NCI-H146 treated with DMSO at 0.1 percent for 48 hours (cell line): ENCODE measurements at regions not wholly inside any gene's neighbourhood (a gene's known extent, or its start where the extent isn't known, plus 50 kb on each side); places are given as distances from the start of the nearest gene placed in this dataset.

ENCODE experiments used
- DNase-seq: peaks from one replicate; lab custom pipeline; 2025; ENCODE audit not compliant: unreplicated experiment; lab: John Stamatoyannopoulos, UW

- no peak for DNase-seq
Observed at GRCh38 chr5:2141254-2142000, 258.7 kb upstream of the IRX4 start.

GRCh38 chr5:2140501-2141175, 257.9 kb upstream of the IRX4 start:
- no peak for DNase-seq

- no peak for DNase-seq
Observed at GRCh38 chr5:2139478-2139877, 256.8 kb upstream of the IRX4 start.

GRCh38 chr5:2138896-2139295, 256.2 kb upstream of the IRX4 start:
- no peak for DNase-seq

- DNase-seq = no peak
Observed at GRCh38 chr5:2137444-2138050, 254.8 kb upstream of the IRX4 start.

- DNase-seq = no peak
Observed at GRCh38 chr5:2136728-2137333, 254.1 kb upstream of the IRX4 start.

GRCh38 chr5:2135833-2136232, 253.1 kb upstream of the IRX4 start:
- no peak for DNase-seq

GRCh38 chr5:2135354-2135753, 252.6 kb upstream of the IRX4 start:
- DNase-seq = no peak

GRCh38 chr5:2134543-2135292, 252.0 kb upstream of the IRX4 start:
- DNase-seq = no peak

- no peak for DNase-seq
Observed at GRCh38 chr5:2133936-2134335, 251.2 kb upstream of the IRX4 start.

- no peak for DNase-seq
Observed at GRCh38 chr5:2133080-2133479, 250.4 kb upstream of the IRX4 start.

GRCh38 chr5:2132497-2132847, 249.7 kb upstream of the IRX4 start:
- DNase-seq = no peak

GRCh38 chr5:2131826-2132496, 249.2 kb upstream of the IRX4 start:
- DNase-seq = no peak

GRCh38 chr5:2131196-2131595, 248.5 kb upstream of the IRX4 start:
- DNase-seq = no peak

- no peak for DNase-seq
Observed at GRCh38 chr5:2130361-2130760, 247.6 kb upstream of the IRX4 start.

- no peak for DNase-seq
Observed at GRCh38 chr5:2129568-2130272, 247.0 kb upstream of the IRX4 start.

GRCh38 chr5:2128686-2129355, 246.1 kb upstream of the IRX4 start:
- no peak for DNase-seq

GRCh38 chr5:2126512-2126911, 243.8 kb upstream of the IRX4 start:
- no peak for DNase-seq

- no peak for DNase-seq
Observed at GRCh38 chr5:2125901-2126265, 243.2 kb upstream of the IRX4 start.
